HepG2 (cell line): ENCODE measurements at regions not wholly inside any gene's neighbourhood (a gene's known extent, or its start where the extent isn't known, plus 50 kb on each side); places are given as distances from the start of the nearest gene placed in this dataset.

Experiments
- ATAC-seq: fragments of 200-7000 bp; cut with Tn5 transposase; 3 replicates; pipeline ENCODE4 v1.9.1; 2020; ENCODE audit warnings: mild to moderate bottlenecking, moderate library complexity
- BruUV-seq: library from RNA; stranded (reverse); fragments of 400-500 nt; replicated peaks from 2 replicates; lab custom pipeline; 2021; lab: Mats Ljungman, UMichigan
- CTCF ChIA-PET: fragments of 300-600 bp; formaldehyde crosslinking; extraction: SDS; loops from one replicate; lab custom pipeline; 2021; ENCODE audit warnings: low total read pairs, inconsistent platforms, low intra/inter-chr PET ratio; lab: Yijun Ruan, JAX
- POLR2A ChIA-PET: fragments of 350-600 bp; sonication (Branson Sonifier 250); formaldehyde crosslinking; loops from one replicate; lab custom pipeline; 2020; ENCODE audit warnings: antibody characterized with exemption, inconsistent platforms; lab: Yijun Ruan, JAX
- DNase-seq: peaks from one replicate; pipeline ENCODE4 v3.0.0-alpha.2; 2015; ENCODE audit warnings: low spot score
- FAIRE-seq: peaks from 3 replicates; lab custom pipeline; 2011; peaks lifted over from hg19 to GRCh38; lab: Jason Lieb, UNC
- H2AFZ ChIP-seq: one replicate; pipeline ENCODE4 v1.6.1; 2011; ENCODE audit warnings: low read length, inconsistent platforms
- H3K27ac ChIP-seq: fragments of 300-600 bp; 3 replicates; pipeline ENCODE4 v1.8.0; 2011; ENCODE audit warnings: mixed run types, mild to moderate bottlenecking, mixed read lengths, low read length, inconsistent platforms; ENCODE audit not compliant: insufficient read depth; ENCODE audit errors: extremely low read length
- H3K27me3 ChIP-seq, 2 experiments: fragments of 200-600 bp in 1 of 2; 2 replicates in 1 of 2; 3 replicates in 1 of 2; pipeline versions ENCODE4 v1.6.0 to v1.8.0; 2011; ENCODE audit warnings: low read length in 2 of 2, mild to moderate bottlenecking in 2 of 2, moderate library complexity in 2 of 2, inconsistent platforms in 1 of 2; ENCODE audit not compliant: insufficient read depth in 2 of 2, control insufficient read depth in 1 of 2
- H3K36me3 ChIP-seq, 2 experiments: fragments of 200-600 bp in 1 of 2; replicated peaks in 1 of 2; 2 replicates in 1 of 2; 3 replicates in 1 of 2; pipeline versions ENCODE4 v1.5.1 to v1.8.0; 2011; ENCODE audit warnings: low read length in 2 of 2, inconsistent platforms in 1 of 2; ENCODE audit not compliant: insufficient read depth in 2 of 2, control insufficient read depth in 1 of 2
- H3K4me1 ChIP-seq: 2 replicates; pipeline ENCODE4 v1.5.1; 2012; ENCODE audit warnings: low read length, inconsistent platforms; ENCODE audit not compliant: insufficient read depth
- H3K4me2 ChIP-seq: 2 replicates; pipeline ENCODE4 v1.6.0; 2011; ENCODE audit warnings: low read depth, low read length, inconsistent platforms
- H3K4me3 ChIP-seq, 3 experiments: fragments of 200-600 bp in 1 of 3; sonication (generic), shearing (Covaris generic) in 1 of 3; replicated peaks in 1 of 3; 2 replicates each; pipeline ENCODE4 v1.5.1; 2011 to 2016; ENCODE audit warnings: low read length in 3 of 3, inconsistent platforms in 2 of 3, low read depth in 2 of 3, mild to moderate bottlenecking in 2 of 3, control low read depth in 1 of 3, mixed read lengths in 1 of 3; ENCODE audit not compliant: insufficient read depth in 1 of 3
- H3K79me2 ChIP-seq: one replicate; pipeline ENCODE4 v1.6.1; 2011; ENCODE audit warnings: low read length, inconsistent platforms; ENCODE audit not compliant: insufficient read depth
- H3K9ac ChIP-seq: 2 replicates; pipeline ENCODE4 v1.6.0; 2011; ENCODE audit warnings: mild to moderate bottlenecking, low read depth, low read length, inconsistent platforms; ENCODE audit not compliant: insufficient read depth
- H3K9me3 ChIP-seq: 2 replicates; pipeline ENCODE4 v1.5.1; 2012; ENCODE audit warnings: mild to moderate bottlenecking, low read length
- H4K20me1 ChIP-seq: 2 replicates; pipeline ENCODE4 v1.6.0; 2011; ENCODE audit warnings: inconsistent platforms, mild to moderate bottlenecking, low read length, moderate library complexity; ENCODE audit not compliant: insufficient read depth
- ARNT2 ChIP-seq: sonication (generic); formaldehyde crosslinking; IDR thresholded peaks from 2 replicates; pipeline ENCODE4 v1.8.0; 2022; ENCODE audit warnings: mild to moderate bottlenecking, low read depth, missing genetic modification reagents, moderate library complexity
- ARNTL ChIP-seq: sonication (generic); formaldehyde crosslinking; IDR thresholded peaks from 2 replicates; pipeline ENCODE4 v1.4.0; 2020; ENCODE audit warnings: mild to moderate bottlenecking, missing genetic modification reagents
- CAMTA2 ChIP-seq: sonication (generic); formaldehyde crosslinking; IDR thresholded peaks from 2 replicates; pipeline ENCODE4 v1.4.0; 2020; ENCODE audit warnings: mild to moderate bottlenecking, missing genetic modification reagents, borderline replicate concordance
- FOXP1 ChIP-seq, 2 experiments: fragments of 450-650 bp in 1 of 2; IDR thresholded peaks; 2 replicates each; pipeline ENCODE4 v1.6.1; 2017 to 2018; ENCODE audit warnings: antibody characterized with exemption in 1 of 2
- TBX3 ChIP-seq: fragments of 450-650 bp; IDR thresholded peaks from 2 replicates; pipeline ENCODE4 v1.6.1; 2017; ENCODE audit warnings: antibody characterized with exemption, mild to moderate bottlenecking, inconsistent platforms, borderline replicate concordance
- ZBTB42 ChIP-seq: sonication (generic); formaldehyde crosslinking; IDR thresholded peaks from 2 replicates; pipeline ENCODE4 v1.5.0; 2020; ENCODE audit warnings: mild to moderate bottlenecking, missing genetic modification reagents
- ZMYM3 ChIP-seq: sonication (generic); formaldehyde crosslinking; IDR thresholded peaks from 2 replicates; pipeline ENCODE4 v1.5.1; 2020; ENCODE audit warnings: mild to moderate bottlenecking, missing genetic modification reagents
- ZNF101 ChIP-seq: sonication (generic); formaldehyde crosslinking; IDR thresholded peaks from 2 replicates; pipeline ENCODE4 v1.4.0; 2020; ENCODE audit warnings: mild to moderate bottlenecking, low read depth, missing genetic modification reagents, borderline replicate concordance
- ZNF496 ChIP-seq: sonication (generic); formaldehyde crosslinking; IDR thresholded peaks from 2 replicates; pipeline ENCODE4 v1.8.1; 2023; ENCODE audit warnings: mild to moderate bottlenecking, moderate library complexity, missing genetic modification reagents; ENCODE audit not compliant: insufficient replicate concordance
- ZNF720 ChIP-seq: sonication (generic); formaldehyde crosslinking; IDR thresholded peaks from 2 replicates; pipeline ENCODE4 v1.4.0; 2020; ENCODE audit warnings: missing genetic modification reagents
- ZNF749 ChIP-seq: sonication (generic); formaldehyde crosslinking; IDR thresholded peaks from 2 replicates; pipeline ENCODE4 v1.8.0; 2022; ENCODE audit warnings: mild to moderate bottlenecking, missing genetic modification reagents, moderate library complexity, borderline replicate concordance
- WGBS: methylation state at CpG from one replicate; pipeline ENCODE4 v1.1.6; 2017; ENCODE audit warnings: low lambda C conversion rate; 5-methylcytosine and 5-hydroxymethylcytosine counted together
- in situ Hi-C: cut with HindIII; loops from 2 replicates; pipeline ENCODE4 v1.10.0; 2017; ENCODE audit warnings: low pct_unique_long_range_greater_than_20kb; ENCODE audit not compliant: extremely low pct_ligation_motif_present
- intact Hi-C: fragments of 100-400 bp; cut with micrococcal nuclease; formaldehyde crosslinking; loops from one replicate; pipeline ENCODE4 v1.10.0; 2022; ENCODE audit not compliant: unreplicated experiment
- TF ChIP-seq, protein P1 (sequence below): sonication (generic); formaldehyde crosslinking; IDR thresholded peaks from 2 replicates; pipeline ENCODE4 v1.4.0; 2020; ENCODE audit warnings: mild to moderate bottlenecking, missing genetic modification reagents
- TF ChIP-seq, protein P2 (sequence below): sonication (generic); formaldehyde crosslinking; IDR thresholded peaks from 2 replicates; pipeline ENCODE4 v1.9.0; 2022; ENCODE audit warnings: missing genetic modification reagents, mild to moderate bottlenecking, borderline replicate concordance
- TF ChIP-seq, protein P3 (sequence below): sonication (generic); formaldehyde crosslinking; IDR thresholded peaks from 2 replicates; pipeline ENCODE4 v1.5.1; 2020; ENCODE audit warnings: mild to moderate bottlenecking, missing genetic modification reagents, moderate library complexity

- TF ChIP-seq, protein P1, sequence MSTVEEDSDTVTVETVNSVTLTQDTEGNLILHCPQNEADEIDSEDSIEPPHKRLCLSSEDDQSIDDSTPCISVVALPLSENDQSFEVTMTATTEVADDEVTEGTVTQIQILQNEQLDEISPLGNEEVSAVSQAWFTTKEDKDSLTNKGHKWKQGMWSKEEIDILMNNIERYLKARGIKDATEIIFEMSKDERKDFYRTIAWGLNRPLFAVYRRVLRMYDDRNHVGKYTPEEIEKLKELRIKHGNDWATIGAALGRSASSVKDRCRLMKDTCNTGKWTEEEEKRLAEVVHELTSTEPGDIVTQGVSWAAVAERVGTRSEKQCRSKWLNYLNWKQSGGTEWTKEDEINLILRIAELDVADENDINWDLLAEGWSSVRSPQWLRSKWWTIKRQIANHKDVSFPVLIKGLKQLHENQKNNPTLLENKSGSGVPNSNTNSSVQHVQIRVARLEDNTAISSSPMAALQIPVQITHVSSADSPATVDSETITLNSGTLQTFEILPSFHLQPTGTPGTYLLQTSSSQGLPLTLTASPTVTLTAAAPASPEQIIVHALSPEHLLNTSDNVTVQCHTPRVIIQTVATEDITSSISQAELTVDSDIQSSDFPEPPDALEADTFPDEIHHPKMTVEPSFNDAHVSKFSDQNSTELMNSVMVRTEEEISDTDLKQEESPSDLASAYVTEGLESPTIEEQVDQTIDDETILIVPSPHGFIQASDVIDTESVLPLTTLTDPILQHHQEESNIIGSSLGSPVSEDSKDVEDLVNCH, result no peak
- TF ChIP-seq ARNTL (CRISPR knock-in tag), result no peak
- TF ChIP-seq TBX3, result no peak
- TF ChIP-seq ZNF749 (CRISPR knock-in tag), result no peak
- no peak for TF ChIP-seq ZNF496 (CRISPR knock-in tag)
- TF ChIP-seq ZBTB42 (CRISPR knock-in tag), result no peak
- TF ChIP-seq, protein P2, sequence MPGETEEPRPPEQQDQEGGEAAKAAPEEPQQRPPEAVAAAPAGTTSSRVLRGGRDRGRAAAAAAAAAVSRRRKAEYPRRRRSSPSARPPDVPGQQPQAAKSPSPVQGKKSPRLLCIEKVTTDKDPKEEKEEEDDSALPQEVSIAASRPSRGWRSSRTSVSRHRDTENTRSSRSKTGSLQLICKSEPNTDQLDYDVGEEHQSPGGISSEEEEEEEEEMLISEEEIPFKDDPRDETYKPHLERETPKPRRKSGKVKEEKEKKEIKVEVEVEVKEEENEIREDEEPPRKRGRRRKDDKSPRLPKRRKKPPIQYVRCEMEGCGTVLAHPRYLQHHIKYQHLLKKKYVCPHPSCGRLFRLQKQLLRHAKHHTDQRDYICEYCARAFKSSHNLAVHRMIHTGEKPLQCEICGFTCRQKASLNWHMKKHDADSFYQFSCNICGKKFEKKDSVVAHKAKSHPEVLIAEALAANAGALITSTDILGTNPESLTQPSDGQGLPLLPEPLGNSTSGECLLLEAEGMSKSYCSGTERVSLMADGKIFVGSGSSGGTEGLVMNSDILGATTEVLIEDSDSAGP, result no peak
Measured at GRCh38 chr10:130244031-130244927, 108.1 kb downstream of the GLRX3 start (continued).

DNA sequence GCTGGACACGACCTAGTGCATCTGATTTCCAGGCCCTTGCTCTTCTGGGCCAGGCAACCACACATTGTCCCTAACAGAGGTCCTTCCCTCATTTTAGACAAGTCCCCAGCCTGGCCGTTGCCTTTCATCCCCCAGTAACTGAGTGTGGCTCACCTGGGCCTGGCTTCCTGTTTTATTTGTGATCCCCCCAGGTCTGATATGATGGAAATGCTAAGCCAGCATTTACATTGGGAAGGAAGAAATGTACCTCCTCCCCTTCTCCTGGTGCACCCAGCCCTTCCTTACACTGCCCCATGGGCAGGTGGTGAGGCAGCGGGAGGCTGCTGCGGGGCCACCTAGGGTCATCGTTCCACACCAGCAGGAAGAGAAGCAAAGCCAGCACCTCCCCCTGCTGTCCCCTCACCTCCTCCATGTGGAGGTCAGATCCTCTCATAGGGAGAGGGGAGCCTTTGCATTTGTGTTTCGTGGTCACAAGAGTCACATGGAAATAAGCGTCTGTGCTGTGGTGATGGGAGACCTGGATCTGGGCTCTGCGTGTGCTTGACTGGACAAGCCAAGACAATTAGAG lies 108.8 kb downstream of the GLRX3 start:
- Histone ChIP-seq H3K27ac (no peak overlapping the region), H3K79me2 (no peaks in the 10 kb centered on the region), H3K4me3 (no peak overlapping the region), H3K9me3 (peaks cover 5% of the 10 kb centered on the region; the same call in 1 of the 2 replicates), H3K9ac (no peak overlapping the region), H3K36me3 (no peaks in the 10 kb centered on the region), H3K4me2 (no peak overlapping the region), H2AFZ (no peak overlapping the region), H4K20me1 (no peaks in the 10 kb centered on the region), H3K27me3 (peaks cover 0 to 1% of the 10 kb centered on the region in 2 experiments; a peak in 1 of 5 replicates), H3K4me1 (no peaks in the 10 kb centered on the region)
- DNase-seq, result no peak
- POLR2A ChIA-PET, result no interaction called here
- CTCF ChIA-PET, result no interaction called here
- intact Hi-C loops, result no loop called here
- in situ Hi-C loops, result no loop called here
- FAIRE-seq, result no peak
- WGBS, result 70% methylated on average over 4 of the region's 8 CpGs
- no peak for ATAC-seq
- no TSS peak for BruUV-seq
- TF ChIP-seq ARNT2 (CRISPR knock-in tag), result no peak
- no peak for TF ChIP-seq CAMTA2 (CRISPR knock-in tag)
- TF ChIP-seq, protein P3, sequence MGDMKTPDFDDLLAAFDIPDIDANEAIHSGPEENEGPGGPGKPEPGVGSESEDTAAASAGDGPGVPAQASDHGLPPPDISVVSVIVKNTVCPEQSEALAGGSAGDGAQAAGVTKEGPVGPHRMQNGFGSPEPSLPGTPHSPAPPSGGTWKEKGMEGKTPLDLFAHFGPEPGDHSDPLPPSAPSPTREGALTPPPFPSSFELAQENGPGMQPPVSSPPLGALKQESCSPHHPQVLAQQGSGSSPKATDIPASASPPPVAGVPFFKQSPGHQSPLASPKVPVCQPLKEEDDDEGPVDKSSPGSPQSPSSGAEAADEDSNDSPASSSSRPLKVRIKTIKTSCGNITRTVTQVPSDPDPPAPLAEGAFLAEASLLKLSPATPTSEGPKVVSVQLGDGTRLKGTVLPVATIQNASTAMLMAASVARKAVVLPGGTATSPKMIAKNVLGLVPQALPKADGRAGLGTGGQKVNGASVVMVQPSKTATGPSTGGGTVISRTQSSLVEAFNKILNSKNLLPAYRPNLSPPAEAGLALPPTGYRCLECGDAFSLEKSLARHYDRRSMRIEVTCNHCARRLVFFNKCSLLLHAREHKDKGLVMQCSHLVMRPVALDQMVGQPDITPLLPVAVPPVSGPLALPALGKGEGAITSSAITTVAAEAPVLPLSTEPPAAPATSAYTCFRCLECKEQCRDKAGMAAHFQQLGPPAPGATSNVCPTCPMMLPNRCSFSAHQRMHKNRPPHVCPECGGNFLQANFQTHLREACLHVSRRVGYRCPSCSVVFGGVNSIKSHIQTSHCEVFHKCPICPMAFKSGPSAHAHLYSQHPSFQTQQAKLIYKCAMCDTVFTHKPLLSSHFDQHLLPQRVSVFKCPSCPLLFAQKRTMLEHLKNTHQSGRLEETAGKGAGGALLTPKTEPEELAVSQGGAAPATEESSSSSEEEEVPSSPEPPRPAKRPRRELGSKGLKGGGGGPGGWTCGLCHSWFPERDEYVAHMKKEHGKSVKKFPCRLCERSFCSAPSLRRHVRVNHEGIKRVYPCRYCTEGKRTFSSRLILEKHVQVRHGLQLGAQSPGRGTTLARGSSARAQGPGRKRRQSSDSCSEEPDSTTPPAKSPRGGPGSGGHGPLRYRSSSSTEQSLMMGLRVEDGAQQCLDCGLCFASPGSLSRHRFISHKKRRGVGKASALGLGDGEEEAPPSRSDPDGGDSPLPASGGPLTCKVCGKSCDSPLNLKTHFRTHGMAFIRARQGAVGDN (CRISPR knock-in tag), result no peak
- no peak for TF ChIP-seq ZNF720 (CRISPR knock-in tag)
- no peak for TF ChIP-seq ZMYM3 (CRISPR knock-in tag)
- TF ChIP-seq ZNF101, result no peak
- TF ChIP-seq FOXP1 (IDR thresholded peaks at IDR 0.05), result no peak
- no peak for TF ChIP-seq FOXP1 (CRISPR knock-in tag; IDR thresholded peaks at IDR 0.05)
